ENCODE measurements at regions not wholly inside any gene's neighbourhood (a gene's known extent, or its start where the extent isn't known, plus 50 kb on each side); places are given as distances from the start of the nearest gene placed in this dataset.

GRCh38 chr10:23968301-23968700 is 240.6 kb upstream of the KIAA1217 start:
- TF ChIP-seq CTCF (IDR thresholded peaks at IDR 0.05) (no peak), POLR2A (IDR thresholded peaks at IDR 0.05) (no peak)

All from Peyer's patch (tissue), 4 donors.